NB4 (cell line): ENCODE measurements at regions not wholly inside any gene's neighbourhood (a gene's known extent, or its start where the extent isn't known, plus 50 kb on each side); places are given as distances from the start of the nearest gene placed in this dataset.

Experiments
- MYC ChIP-seq: IDR thresholded peaks from 2 replicates; pipeline ENCODE4 v1.6.1; 2011; ENCODE audit warnings: low read depth, low read length
- POLR2A ChIP-seq: IDR thresholded peaks from 2 replicates; pipeline ENCODE4 v1.6.1; 2011; ENCODE audit warnings: mild to moderate bottlenecking; ENCODE audit not compliant: insufficient read length; ENCODE audit errors: extremely low read depth
- TF ChIP-seq, protein P1 (sequence below): IDR thresholded peaks from one replicate; pipeline ENCODE4 v1.5.1; 2012; ENCODE audit warnings: low read depth, low read length
- TF ChIP-seq, protein P2 (sequence below): IDR thresholded peaks from 2 replicates; pipeline ENCODE4 v1.6.1; 2011; ENCODE audit warnings: low read depth, low read length

DNA sequence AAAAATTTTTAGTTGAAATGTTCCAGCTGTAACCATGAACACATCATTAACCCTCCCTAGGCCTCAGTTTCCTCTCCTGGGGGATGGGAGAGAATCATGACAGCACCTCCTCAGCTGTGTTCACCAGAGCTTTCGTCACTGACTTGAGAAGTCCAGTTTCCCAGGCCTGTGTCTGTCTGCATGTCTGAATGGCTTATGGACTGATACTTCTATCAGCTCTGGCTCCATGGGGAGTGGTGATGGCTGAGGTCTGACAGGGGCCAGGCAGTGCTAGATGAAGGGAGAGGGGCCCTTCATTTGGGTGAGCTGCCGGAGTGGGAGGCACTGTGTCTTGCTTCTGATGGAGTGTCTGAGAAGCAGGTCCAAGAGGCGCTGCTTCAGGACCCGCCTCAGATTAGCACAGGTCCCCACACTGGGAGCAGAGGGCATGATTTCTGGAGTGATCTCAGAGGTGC is 192.9 kb downstream of the PTPN20 start:
- TF ChIP-seq MYC, result no peak
- TF ChIP-seq, protein P1, sequence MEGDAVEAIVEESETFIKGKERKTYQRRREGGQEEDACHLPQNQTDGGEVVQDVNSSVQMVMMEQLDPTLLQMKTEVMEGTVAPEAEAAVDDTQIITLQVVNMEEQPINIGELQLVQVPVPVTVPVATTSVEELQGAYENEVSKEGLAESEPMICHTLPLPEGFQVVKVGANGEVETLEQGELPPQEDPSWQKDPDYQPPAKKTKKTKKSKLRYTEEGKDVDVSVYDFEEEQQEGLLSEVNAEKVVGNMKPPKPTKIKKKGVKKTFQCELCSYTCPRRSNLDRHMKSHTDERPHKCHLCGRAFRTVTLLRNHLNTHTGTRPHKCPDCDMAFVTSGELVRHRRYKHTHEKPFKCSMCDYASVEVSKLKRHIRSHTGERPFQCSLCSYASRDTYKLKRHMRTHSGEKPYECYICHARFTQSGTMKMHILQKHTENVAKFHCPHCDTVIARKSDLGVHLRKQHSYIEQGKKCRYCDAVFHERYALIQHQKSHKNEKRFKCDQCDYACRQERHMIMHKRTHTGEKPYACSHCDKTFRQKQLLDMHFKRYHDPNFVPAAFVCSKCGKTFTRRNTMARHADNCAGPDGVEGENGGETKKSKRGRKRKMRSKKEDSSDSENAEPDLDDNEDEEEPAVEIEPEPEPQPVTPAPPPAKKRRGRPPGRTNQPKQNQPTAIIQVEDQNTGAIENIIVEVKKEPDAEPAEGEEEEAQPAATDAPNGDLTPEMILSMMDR, result no peak
- no peak for TF ChIP-seq POLR2A
- TF ChIP-seq, protein P2, sequence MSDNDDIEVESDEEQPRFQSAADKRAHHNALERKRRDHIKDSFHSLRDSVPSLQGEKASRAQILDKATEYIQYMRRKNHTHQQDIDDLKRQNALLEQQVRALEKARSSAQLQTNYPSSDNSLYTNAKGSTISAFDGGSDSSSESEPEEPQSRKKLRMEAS, result no peak
